Activated naive CD4-positive, alpha-beta T cell treated with anti-CD3 and anti-CD28 coated beads, Interleukin-2, amount 10 ng/mL, durations not matched to agents 7 days and 5 days (primary cell): ENCODE measurements at regions not wholly inside any gene's neighbourhood (a gene's known extent, or its start where the extent isn't known, plus 50 kb on each side); places are given as distances from the start of the nearest gene placed in this dataset.
"Not testable (repeated sequence)": the region's sequence is repeated elsewhere in the genome, so short reads cannot be mapped to it uniquely, and the experiment has no call there.

ENCODE experiments used
- CTCF ChIA-PET: fragments of 350-600 bp; sonication (Branson Sonifier 250); formaldehyde crosslinking; loops from one replicate; lab custom pipeline; 2021; ENCODE audit warnings: antibody characterized with exemption; lab: Charles Lee
- DNase-seq: peaks from one replicate; pipeline ENCODE4 v3.0.0-alpha.2; 2020
- H3K27ac Mint-ChIP-seq: one replicate; pipeline ENCODE4 v1.8.0; 2021; ENCODE audit warnings: mild to moderate bottlenecking, moderate library complexity, mixed read lengths
- H3K27me3 Mint-ChIP-seq: one replicate; pipeline ENCODE4 v1.8.0; 2021; ENCODE audit warnings: mild to moderate bottlenecking, mixed read lengths
- H3K36me3 Mint-ChIP-seq: one replicate; pipeline ENCODE4 v1.8.0; 2021; ENCODE audit warnings: mixed read lengths
- H3K4me1 Mint-ChIP-seq: one replicate; pipeline ENCODE4 v1.8.0; 2021; ENCODE audit warnings: mixed read lengths
- H3K4me3 Mint-ChIP-seq: one replicate; pipeline ENCODE4 v1.8.0; 2021; ENCODE audit warnings: mild to moderate bottlenecking, moderate library complexity, mixed read lengths
- H3K9me3 Mint-ChIP-seq: one replicate; pipeline ENCODE4 v1.8.0; 2021; ENCODE audit warnings: mixed read lengths

GRCh38 chr6:91895599-91896285, 1308.9 kb upstream of the MAP3K7 start:
- no peak overlapping the region for H3K4me3 Mint-ChIP-seq
- no peak overlapping the region for H3K27ac Mint-ChIP-seq
- CTCF ChIA-PET, result no interaction called here
- no peak for DNase-seq
- no peaks in the 10 kb centered on the region for H3K4me1 Mint-ChIP-seq
- no peaks in the 10 kb centered on the region for H3K27me3 Mint-ChIP-seq
- H3K9me3 Mint-ChIP-seq, result peaks cover 10% of the 10 kb centered on the region
- no peaks in the 10 kb centered on the region for H3K36me3 Mint-ChIP-seq

- Mint-ChIP-seq H3K27me3 (no peaks in the 10 kb centered on the region), H3K36me3 (no peaks in the 10 kb centered on the region), H3K4me1 (no peaks in the 10 kb centered on the region), H3K4me3 (no peak overlapping the region), H3K27ac (no peak overlapping the region), H3K9me3 (peaks cover 38% of the 10 kb centered on the region)
- DNase-seq, result no peak
- CTCF ChIA-PET, result no interaction called here
Observed at GRCh38 chr6:91886183-91886795, 1299.4 kb upstream of the MAP3K7 start.

- not testable (repeated sequence) for H3K4me3 Mint-ChIP-seq, H3K27ac Mint-ChIP-seq, H3K27me3 Mint-ChIP-seq, DNase-seq, H3K4me1 Mint-ChIP-seq, H3K36me3 Mint-ChIP-seq
- H3K9me3 Mint-ChIP-seq, result peaks cover 26% of the 10 kb centered on the region
- CTCF ChIA-PET, result interaction anchor here (0.6 kb wide), 1 partner anchor 50 kb away, joined by 3 read pairs; no protein-coding TSS in a partner anchor
Observed at GRCh38 chr6:91881791-91882190, 1294.9 kb upstream of the MAP3K7 start.

- Mint-ChIP-seq H3K4me1 (no peaks in the 10 kb centered on the region), H3K27me3 (no peaks in the 10 kb centered on the region), H3K9me3 (peaks cover 12% of the 10 kb centered on the region), H3K36me3 (no peaks in the 10 kb centered on the region), H3K27ac (no peak overlapping the region), H3K4me3 (no peak overlapping the region)
- CTCF ChIA-PET, result no interaction called here
- no peak for DNase-seq
Observed at GRCh38 chr6:91879386-91879995, 1292.6 kb upstream of the MAP3K7 start.

GRCh38 chr6:91877994-91878393, 1291.1 kb upstream of the MAP3K7 start:
- H3K4me1 Mint-ChIP-seq, result no peaks in the 10 kb centered on the region

GRCh38 chr6:91874971-91875370, 1288.1 kb upstream of the MAP3K7 start:
- CTCF ChIA-PET, result no interaction called here
- no peak overlapping the region for H3K4me3 Mint-ChIP-seq
- no peak overlapping the region for H3K27ac Mint-ChIP-seq
- no peaks in the 10 kb centered on the region for H3K36me3 Mint-ChIP-seq
- no peaks in the 10 kb centered on the region for H3K9me3 Mint-ChIP-seq
- H3K4me1 Mint-ChIP-seq, result no peaks in the 10 kb centered on the region
- no peaks in the 10 kb centered on the region for H3K27me3 Mint-ChIP-seq
- no peak for DNase-seq

More at GRCh38 chr6:91877994-91878393, 1291.1 kb upstream of the MAP3K7 start:
- Mint-ChIP-seq H3K4me3 (no peak overlapping the region), H3K27ac (no peak overlapping the region), H3K36me3 (no peaks in the 10 kb centered on the region), H3K27me3 (no peaks in the 10 kb centered on the region), H3K9me3 (peaks cover 9% of the 10 kb centered on the region)
- CTCF ChIA-PET, result no interaction called here
- DNase-seq, result no peak

- Mint-ChIP-seq H3K36me3 (no peaks in the 10 kb centered on the region), H3K4me3 (no peak overlapping the region), H3K27ac (no peak overlapping the region), H3K27me3 (no peaks in the 10 kb centered on the region), H3K9me3 (peaks cover 5% of the 10 kb centered on the region), H3K4me1 (no peaks in the 10 kb centered on the region)
- CTCF ChIA-PET, result no interaction called here
- DNase-seq, result no peak
Observed at GRCh38 chr6:91868539-91869202, 1281.8 kb upstream of the MAP3K7 start.

- no peak for DNase-seq
- H3K27ac Mint-ChIP-seq, result no peak overlapping the region
- peaks cover 5% of the 10 kb centered on the region for H3K9me3 Mint-ChIP-seq
- no peaks in the 10 kb centered on the region for H3K4me1 Mint-ChIP-seq
- no peaks in the 10 kb centered on the region for H3K36me3 Mint-ChIP-seq
- no peak overlapping the region for H3K4me3 Mint-ChIP-seq
- CTCF ChIA-PET, result no interaction called here
- H3K27me3 Mint-ChIP-seq, result no peaks in the 10 kb centered on the region
Observed at GRCh38 chr6:91865889-91866288, 1279.0 kb upstream of the MAP3K7 start.

GRCh38 chr6:91864911-91865310, 1278.0 kb upstream of the MAP3K7 start:
- Mint-ChIP-seq H3K27ac (no peak overlapping the region), H3K9me3 (peaks cover 5% of the 10 kb centered on the region), H3K36me3 (no peaks in the 10 kb centered on the region), H3K4me3 (no peak overlapping the region), H3K27me3 (no peaks in the 10 kb centered on the region), H3K4me1 (no peaks in the 10 kb centered on the region)
- CTCF ChIA-PET, result no interaction called here
- no peak for DNase-seq

- CTCF ChIA-PET, result no interaction called here
- Mint-ChIP-seq H3K4me3 (no peak overlapping the region), H3K27me3 (no peaks in the 10 kb centered on the region), H3K27ac (no peak overlapping the region), H3K36me3 (no peaks in the 10 kb centered on the region), H3K4me1 (no peaks in the 10 kb centered on the region), H3K9me3 (peaks cover 2% of the 10 kb centered on the region)
- DNase-seq, result no peak
Observed at GRCh38 chr6:91860541-91861335, 1273.9 kb upstream of the MAP3K7 start.

- DNase-seq, result no peak
- Mint-ChIP-seq H3K4me3 (no peak overlapping the region), H3K36me3 (no peaks in the 10 kb centered on the region), H3K27me3 (no peaks in the 10 kb centered on the region), H3K4me1 (no peaks in the 10 kb centered on the region), H3K27ac (no peak overlapping the region), H3K9me3 (peaks cover 2% of the 10 kb centered on the region)
- CTCF ChIA-PET, result no interaction called here
Observed at GRCh38 chr6:91852252-91852651, 1265.4 kb upstream of the MAP3K7 start.

GRCh38 chr6:91834813-91835212, 1247.9 kb upstream of the MAP3K7 start:
- Mint-ChIP-seq H3K27ac (no peak overlapping the region), H3K4me1 (no peaks in the 10 kb centered on the region), H3K4me3 (no peak overlapping the region), H3K27me3 (no peaks in the 10 kb centered on the region), H3K9me3 (no peaks in the 10 kb centered on the region), H3K36me3 (no peaks in the 10 kb centered on the region)
- CTCF ChIA-PET, result no interaction called here
- DNase-seq, result no peak

GRCh38 chr6:91827151-91827550, 1240.3 kb upstream of the MAP3K7 start:
- CTCF ChIA-PET, result no interaction called here
- H3K27ac Mint-ChIP-seq, result no peak overlapping the region
- peaks cover 1% of the 10 kb centered on the region for H3K9me3 Mint-ChIP-seq
- DNase-seq, result no peak
- no peaks in the 10 kb centered on the region for H3K4me1 Mint-ChIP-seq
- no peaks in the 10 kb centered on the region for H3K36me3 Mint-ChIP-seq
- H3K27me3 Mint-ChIP-seq, result no peaks in the 10 kb centered on the region
- no peak overlapping the region for H3K4me3 Mint-ChIP-seq

GRCh38 chr6:91826128-91826527, 1239.3 kb upstream of the MAP3K7 start:
- CTCF ChIA-PET, result no interaction called here
- H3K4me3 Mint-ChIP-seq, result no peak overlapping the region
- H3K27ac Mint-ChIP-seq, result no peak overlapping the region
- H3K27me3 Mint-ChIP-seq, result no peaks in the 10 kb centered on the region
- no peaks in the 10 kb centered on the region for H3K36me3 Mint-ChIP-seq
- no peak for DNase-seq
- H3K9me3 Mint-ChIP-seq, result peaks cover 1% of the 10 kb centered on the region
- H3K4me1 Mint-ChIP-seq, result no peaks in the 10 kb centered on the region
